ENCODE measurements at regions not wholly inside any gene's neighbourhood (a gene's known extent, or its start where the extent isn't known, plus 50 kb on each side); places are given as distances from the start of the nearest gene placed in this dataset.

DNA sequence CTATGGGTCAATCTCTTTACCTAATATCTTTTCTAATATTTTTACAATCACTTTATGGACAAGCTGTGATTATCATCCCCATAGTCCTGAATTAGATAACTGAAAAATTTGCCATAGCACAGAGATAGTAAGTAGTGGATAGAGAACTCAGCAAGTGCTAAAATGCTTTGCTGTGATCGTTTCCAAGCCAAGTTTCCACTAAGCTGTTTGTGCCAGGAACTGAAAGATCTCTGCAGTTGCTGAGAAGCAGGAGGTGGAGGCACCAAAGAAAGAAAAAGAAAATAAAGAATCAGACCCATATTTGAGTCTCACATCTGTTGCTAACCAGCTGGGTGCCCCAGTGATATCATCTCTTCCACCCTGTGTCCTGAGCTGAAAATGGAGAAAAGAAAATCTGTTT, 605.6 kb upstream of the BOD1L1 start:
- no peak for DNase-seq (ENCODE audit: low read depth in 2 of 2)

DNA sequence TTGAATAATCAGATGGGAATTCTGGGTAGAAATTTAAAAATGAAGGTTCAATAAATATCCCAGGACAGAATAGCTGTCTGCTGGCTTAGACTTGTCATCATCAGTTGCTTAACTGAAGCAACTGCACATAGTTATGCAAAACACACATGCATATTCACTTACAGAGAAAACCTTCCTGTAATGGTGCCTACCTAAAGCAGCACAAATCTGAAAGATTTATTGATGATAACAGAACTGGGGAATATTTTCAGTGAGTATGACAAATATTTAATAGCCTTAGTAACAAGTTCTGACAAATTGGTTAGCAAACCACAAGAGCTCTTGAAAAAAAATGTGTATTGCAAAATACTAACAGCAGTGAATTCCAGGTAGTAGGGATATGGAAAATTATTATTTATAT, 606.8 kb upstream of the BOD1L1 start:
- DNase-seq (ENCODE audit: low read depth in 2 of 2) = no peak

DNA sequence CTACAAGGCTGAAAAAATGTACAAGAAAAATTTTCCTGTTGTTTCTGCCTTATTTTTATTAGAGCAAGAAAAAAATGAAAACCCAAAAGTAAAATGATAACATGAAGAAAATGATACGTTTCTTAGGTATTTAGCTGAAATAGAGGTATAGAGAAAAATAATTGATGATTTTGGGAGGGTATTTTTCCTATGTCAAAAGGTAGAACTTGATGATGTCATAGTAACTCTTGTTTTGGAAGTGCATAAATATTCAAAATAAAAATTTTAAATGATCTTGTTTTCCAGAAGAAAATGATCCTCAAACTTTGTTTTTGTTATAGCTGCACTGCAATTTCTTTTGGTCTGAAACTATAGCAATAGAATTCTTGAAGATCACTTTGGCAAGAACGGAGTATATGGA, 608.8 kb upstream of the BOD1L1 start:
- no peak for DNase-seq (ENCODE audit: low read depth in 2 of 2)

DNA sequence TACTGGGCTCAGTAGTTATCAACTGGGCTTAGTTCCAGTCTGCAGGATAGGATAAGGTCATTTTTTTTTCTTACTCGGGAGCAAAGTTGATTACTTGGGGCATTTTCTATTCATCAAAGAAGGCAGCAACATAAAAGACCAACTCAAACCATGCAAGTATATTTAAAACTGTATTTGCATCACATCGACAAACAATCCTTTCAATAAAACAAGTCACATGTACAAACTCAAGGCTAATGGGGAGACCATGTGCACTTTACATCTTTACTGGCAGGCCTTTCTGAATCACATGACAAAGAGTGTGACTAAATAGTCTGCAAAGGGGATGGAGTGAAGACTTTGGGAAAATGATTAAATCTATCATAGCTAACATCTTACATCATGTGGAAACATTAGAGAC, 610.4 kb upstream of the BOD1L1 start:
- no peak for DNase-seq (ENCODE audit: low read depth in 2 of 2)

DNA sequence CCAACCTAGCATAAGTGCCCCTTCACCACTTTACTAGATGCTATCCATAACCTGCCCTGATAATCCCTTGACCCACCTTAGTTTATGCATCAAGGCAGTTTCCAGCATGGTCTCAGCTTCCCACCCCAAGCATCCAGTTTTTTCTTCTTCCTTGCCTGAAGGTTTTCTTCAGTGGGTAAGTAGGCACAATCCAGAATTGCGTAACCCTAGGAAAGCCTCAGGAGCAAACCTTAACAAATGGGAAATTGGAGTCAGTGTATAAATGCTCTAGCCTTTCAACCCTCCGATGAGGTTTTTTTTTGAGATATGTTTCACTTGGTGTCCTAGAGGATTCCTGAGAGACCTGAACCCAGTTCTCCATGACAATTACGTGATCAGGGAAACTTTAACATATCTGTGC, 614.0 kb upstream of the BOD1L1 start:
- DNase-seq (ENCODE audit: low read depth in 2 of 2) = no peak

DNA sequence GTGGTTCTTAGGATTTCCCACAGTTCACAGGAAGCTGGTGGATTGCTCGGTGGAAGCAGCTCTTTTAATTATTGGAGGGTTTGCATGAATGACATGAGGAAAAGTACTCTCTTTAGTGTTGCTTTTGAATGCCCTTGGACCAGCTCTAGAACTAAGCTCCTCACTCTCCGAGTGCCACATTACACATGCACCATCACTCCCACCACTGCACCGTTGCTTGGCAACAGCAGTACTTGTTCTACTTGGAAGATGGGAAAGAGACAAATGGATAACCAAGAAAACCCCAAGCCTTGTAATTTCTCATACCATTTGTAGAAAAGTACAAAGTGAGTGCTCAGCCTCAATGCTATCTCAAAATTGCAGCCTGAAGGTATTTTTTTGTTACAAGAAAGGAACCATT, 620.2 kb upstream of the BOD1L1 start:
- no peak for DNase-seq (ENCODE audit: low read depth in 2 of 2)

DNA sequence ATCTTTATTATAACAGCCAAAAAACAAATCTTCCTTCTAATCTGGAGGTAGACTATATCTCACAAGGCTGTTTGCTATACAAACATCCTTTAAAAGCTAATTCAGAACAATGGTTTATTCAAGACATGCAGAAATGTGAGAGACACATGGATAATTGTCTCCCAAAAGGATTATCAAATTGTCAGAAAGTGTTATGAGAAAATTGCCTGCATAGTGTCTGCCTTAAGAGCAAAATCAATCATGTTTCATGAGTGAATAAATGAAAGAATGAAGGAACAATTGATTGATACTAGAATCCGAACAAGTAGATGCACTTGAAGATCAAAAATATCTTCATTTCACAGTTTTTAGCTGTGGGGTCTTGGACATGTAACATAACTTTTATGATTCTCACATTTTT, 621.7 kb upstream of the BOD1L1 start:
- no peak for DNase-seq (ENCODE audit: low read depth in 2 of 2)

DNA sequence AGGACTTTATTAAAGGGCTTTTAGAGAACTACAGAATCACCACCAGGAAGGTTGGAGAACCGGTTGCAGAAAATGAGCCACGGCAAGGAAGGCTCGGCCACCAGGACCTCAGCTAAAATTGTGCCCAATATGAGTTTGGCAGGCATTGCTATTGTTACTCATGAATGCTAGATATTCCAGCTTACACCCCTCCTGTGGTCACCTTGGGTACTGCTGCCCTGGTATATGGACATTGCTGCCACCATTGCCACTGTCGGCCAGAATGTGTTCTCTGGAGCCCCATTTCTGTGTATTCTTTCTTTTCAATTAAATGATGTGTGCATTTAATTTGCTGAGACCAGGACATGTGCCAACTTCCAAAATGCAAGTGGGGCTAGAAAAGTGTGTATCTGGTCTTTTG, 626.7 kb upstream of the BOD1L1 start:
- DNase-seq (ENCODE audit: low read depth in 2 of 2) = peak; percentile 50 to 72

DNA sequence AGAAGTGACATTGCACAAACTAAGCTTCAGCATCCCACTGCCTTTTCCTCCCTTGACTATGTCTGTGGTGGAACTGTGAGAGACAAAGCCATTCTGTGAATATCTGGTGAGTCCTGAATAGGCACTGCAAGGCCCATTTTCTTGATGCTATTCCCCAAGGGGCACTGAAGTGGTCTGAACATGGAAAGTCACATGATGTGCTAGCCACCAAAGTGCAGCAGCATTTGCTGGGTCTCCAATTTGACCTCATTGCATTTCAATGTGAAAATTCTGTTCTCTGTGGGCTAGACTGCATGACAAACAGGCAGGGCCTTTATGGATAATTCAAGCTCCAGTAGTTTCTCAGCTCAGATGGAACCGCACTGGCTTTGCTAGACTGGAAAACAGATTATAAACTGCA, 627.4 kb upstream of the BOD1L1 start:
- DNase-seq (ENCODE audit: low read depth in 2 of 2) = no peak

DNA sequence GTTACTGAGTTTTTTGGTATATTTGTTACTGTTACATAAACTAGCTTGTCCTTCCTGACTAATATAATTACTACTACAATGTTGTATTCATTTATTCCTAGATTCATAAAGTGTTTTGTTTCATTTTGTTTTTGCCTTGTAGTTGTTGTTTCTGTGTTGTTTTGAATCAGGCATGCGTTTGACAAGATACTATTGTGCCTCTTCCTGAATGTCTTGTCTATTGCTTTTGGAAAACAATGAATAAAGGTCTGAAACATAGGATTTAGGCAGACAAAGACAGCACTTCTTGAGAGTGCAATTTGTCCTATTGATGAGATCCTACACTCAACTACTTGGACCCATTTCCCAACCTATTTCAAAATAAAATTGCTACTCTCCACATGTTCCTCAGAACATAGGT, 630.4 kb upstream of the BOD1L1 start:
- no peak for DNase-seq (ENCODE audit: low read depth in 2 of 2)

DNA sequence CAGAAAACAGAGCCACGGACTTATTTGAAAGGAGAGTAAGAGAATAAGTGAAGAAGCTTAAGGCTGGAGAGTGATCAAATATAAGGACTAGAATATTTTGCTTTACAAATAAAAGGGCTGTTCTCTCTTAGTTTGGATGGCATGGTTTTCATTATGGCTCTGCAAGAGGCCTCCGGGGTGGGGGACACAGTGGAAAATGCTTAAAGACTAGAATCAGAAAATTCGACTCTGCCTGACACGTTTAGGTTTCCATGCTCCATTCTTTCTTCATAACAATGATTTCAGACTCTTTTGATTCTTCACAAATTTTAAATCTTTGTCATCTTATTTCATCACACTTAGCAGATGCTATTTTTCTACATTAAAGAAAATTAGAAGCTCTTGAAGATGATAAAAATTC, 632.4 kb upstream of the BOD1L1 start:
- no peak for DNase-seq (ENCODE audit: low read depth in 2 of 2)

DNA sequence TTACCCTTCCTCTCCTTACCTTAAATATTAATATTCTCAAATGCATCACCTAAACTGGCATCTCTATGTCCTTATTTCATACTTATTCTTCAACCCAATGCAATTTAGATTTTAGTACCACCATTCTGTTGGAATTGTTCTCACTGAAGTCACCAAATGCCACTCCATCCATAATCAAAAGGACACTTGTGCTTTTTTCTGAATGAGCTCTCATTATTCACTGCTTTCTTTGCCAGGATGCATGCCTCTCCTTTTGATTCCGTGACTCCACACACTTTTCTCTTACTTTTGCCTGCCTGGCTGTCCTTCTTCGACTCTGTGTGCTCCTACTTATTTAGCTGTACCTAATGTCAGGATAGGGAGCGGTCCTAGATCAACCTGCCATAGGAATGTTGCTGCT, 633.1 kb upstream of the BOD1L1 start:
- no peak for DNase-seq (ENCODE audit: low read depth in 2 of 2)

DNA sequence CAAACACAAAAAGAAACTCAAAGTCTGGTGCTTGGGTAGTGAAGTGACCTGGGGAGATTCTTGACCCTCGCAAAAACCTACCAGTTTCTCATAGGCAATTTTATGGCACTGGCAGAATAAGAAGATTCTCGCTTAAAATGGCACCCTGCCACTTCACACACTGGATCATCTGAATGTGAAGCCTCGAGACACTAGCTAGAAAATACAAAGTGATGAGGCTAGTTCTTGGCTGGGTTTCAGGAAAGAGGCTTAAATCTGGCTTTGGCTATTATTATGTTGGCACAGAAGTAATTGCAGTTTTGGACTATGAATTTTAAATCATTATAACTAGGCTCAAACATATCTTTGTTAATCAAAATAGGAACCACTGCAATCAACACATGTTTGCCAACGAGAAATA, 634.7 kb upstream of the BOD1L1 start:
- DNase-seq (ENCODE audit: low read depth in 2 of 2) = no peak

DNA sequence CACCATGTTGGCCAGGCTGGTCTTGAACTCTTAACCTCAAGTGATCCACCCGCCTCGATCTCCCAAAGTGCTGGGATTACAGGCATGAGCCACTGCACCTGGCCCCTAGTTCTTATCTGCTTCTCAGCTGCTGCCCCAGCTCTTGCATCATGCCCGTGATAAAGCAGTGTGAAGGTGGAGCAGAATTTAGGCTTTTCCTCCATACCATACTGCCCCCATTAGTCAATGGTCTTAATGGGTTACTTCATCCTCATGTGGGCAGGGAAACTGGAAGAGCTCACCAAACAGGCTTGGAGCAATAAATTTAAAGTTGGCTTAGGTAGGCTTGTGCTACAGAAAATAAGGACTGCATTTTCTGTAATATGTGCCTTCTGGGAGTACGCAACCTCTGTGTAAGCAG, 636.9 kb upstream of the BOD1L1 start:
- DNase-seq (ENCODE audit: low read depth in 2 of 2) = peak; percentile 2 to 4

DNA sequence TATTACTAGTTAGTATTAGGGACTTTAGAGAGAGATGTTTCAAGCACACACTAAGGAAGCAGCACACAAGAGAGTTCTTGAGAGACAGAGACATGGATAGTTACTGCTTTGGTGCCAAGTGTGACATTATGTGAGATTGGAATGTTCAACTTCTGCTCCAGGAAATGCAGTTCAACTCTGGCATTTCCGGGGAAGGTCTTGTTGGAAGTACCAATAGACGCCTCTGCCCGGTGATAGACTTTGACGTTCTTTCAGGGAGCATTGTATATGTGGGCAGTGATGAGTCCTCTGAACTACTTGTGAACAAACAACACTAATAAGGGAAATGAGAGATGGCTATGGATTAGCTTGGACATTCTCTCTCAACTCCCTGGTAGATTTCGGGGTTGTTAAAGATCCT, 638.1 kb upstream of the BOD1L1 start:
- DNase-seq (ENCODE audit: low read depth in 2 of 2) = peak; percentile 0 to 79

DNA sequence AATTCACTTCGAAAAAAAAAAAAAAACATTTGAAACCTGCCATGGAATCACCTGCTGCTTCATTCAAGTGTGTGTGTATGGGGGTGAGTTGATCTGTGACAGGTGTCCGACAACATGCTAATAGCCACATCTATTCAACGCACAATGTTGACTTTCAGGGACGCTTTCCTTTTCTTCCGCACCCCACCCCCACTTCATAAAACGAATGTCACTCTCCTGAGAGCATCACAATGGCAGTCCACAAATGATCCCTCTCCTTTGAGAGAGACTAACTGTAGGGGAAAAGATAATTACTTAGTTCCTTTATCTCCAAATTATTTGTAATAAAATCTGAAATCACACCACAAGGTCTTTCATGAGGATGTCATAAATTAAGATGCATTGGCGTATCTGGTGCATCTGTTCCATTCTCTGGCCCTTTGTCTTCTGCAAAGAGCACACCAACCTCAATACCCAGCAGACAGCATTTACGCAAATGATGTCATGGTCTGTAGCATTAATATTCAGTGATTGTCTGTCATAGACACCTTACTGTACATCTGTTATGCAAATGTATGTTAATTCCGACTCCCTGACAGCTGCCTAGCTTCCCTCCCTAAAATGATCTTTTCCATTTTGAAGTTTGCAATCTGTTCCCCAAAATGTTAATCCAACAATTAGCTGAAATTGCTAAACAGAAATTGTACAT, 640.0 kb upstream of the BOD1L1 start:
- DNase-seq (ENCODE audit: low read depth in 2 of 2) = no peak

DNA sequence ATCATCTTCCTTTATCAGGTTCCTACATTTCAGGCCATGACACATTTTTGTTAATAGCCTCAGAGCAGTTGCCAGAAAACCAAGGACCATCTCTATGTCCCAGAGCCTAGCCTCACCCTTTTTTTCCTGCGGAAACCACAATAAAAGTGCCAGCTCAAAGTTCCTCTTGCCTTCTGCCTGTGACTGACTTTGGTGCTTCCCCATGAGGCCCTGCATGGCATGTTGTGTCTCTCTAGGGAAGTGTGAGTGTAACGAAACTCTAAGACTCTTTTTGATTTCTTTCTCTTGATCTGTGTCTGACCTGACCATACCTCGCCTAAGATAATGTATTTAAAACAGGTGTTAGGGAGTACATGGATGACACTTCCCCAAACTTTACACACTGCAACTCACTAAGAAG, 642.3 kb upstream of the BOD1L1 start:
- DNase-seq (ENCODE audit: low read depth in 2 of 2) = no peak

DNA sequence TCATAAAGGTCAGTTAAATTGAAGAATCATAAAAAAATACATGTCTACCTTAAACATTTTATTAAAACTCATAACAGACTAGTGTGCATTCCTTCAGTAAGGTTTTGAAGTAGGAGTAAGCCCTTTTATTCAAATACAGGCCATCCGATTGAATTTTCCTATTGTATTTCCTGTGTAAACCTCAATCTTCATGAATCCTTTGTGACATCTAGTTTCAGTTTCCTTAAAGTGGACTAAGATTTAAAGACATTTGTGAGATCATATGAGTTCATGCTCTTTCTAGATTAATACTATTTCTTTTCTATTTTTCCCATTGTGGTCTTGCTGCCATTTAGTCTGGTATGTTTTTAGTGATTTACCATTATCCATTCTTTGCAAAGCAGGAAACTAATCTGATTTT, 644.7 kb upstream of the BOD1L1 start:
- DNase-seq (ENCODE audit: low read depth in 2 of 2) = peak in 1 of 2 donors; percentile 26

DNA sequence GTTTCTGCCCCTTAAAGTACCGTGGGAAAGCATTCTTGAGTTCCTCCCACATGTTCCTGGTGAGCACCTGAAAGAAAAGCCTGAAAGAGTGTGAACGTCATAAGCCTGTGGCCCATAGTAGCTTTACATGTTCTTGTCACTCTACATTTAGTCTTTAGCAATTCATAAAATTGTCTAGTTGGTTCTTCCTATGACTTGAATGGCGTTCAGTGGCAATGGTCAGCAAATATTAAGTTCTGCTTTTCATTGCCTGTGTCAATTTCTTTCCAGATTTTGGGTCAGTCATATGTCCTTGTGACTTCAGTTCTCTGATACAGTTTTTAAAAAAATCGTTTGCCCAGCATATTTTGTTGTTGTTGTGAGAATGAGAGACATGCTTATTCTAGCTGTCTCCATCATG, 650.0 kb upstream of the BOD1L1 start:
- no peak for DNase-seq (ENCODE audit: low read depth in 2 of 2)

DNA sequence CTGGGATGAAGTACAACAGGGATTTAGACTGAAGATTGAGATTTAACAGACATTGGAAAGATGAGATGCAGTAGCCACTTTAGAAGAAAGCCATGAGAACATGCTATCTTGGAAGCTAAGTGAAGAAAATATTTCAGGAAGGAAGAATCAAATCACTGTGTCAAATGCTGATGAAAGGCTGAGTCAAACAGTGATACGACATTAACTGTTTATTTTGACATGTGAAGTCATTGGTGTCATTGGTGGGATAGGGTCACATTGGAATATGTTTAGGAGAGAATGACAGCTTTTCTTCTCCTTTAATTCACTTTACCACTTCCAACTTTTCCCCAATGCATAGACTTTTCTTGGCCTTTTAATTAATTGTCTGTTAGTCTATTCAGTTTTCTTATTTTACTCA, 653.0 kb upstream of the BOD1L1 start:
- no peak for DNase-seq (ENCODE audit: low read depth in 2 of 2)

DNA sequence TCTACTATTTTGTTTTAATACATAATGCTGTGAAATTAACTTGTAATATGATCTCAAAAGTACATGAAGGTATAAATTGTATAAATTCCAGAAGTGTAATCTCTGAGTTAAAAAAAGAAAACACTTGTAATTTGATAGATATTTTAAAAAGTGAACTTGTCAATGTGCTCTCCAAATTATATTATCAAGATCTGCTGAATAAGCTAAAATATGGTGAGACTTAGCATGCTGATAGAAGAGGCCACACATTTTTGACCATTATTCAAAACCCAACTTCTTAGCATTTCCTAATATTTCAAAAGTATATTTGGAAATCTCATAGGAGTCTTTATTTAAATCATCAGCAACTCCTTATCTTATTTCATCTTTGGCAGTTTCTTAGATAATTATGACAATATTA, 657.1 kb upstream of the BOD1L1 start:
- no peak for DNase-seq (ENCODE audit: low read depth in 2 of 2)

DNA sequence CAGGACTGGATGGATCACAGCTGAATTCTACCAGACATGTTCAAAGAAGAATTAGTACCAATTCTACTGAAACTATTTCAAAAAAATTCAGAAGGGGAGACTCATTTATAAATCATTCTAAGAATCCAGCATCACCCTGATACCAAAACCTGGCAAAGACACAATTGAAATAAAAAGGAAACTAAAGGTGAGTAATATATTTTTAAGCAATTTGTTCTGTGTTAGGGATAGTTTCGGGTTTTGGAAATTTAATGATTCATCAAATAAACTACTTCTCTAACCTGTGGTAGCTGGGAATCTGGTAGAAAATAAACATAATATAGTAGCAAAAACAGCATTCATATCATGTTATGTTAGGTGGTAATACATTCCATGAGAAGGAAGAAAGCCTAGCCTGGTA, 662.2 kb upstream of the BOD1L1 start:
- DNase-seq (ENCODE audit: low read depth in 2 of 2) = no peak

DNA sequence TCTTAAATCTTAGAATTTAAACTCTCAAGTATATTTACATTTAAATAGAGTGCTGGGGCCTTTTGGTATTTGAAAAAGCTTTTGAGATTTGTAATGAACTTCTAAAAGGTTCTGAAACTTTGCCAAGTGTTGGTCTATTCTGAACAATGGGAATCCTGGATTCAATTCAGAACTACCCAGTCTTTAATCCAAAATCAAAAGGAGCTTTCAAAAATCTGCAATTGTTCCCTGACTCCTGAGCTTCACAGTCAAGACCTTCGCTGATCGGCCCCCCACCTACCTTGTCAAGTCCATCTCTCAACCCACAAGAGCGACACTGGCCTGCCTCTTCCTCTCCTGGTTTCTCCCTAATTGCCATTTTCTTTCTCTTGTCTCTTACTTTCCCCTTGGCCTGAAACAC, 666.1 kb upstream of the BOD1L1 start:
- DNase-seq (ENCODE audit: low read depth in 2 of 2) = no peak

DNA sequence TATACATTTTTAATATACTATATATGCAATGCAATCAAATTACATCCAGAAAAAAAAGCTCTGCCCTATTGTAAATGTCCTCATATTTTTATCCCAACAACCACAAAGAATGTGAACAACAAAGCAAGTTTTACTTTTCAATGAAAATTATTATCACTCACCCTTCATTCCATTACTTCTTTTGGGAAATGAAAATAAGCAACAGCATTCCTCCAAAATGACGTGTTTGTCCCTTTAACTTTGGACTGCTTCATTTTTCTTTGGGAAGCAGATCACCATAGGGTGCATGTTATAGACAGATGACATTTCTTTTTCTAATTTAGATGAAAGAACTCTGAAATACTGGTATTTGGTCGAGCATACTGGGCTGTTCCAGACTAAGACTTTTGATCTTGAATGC, 667.1 kb upstream of the BOD1L1 start:
- DNase-seq (ENCODE audit: low read depth in 2 of 2) = no peak

Measured in lung microvascular endothelial cell (primary cell).